ENCODE measurements at regions not wholly inside any gene's neighbourhood (a gene's known extent, or its start where the extent isn't known, plus 50 kb on each side); places are given as distances from the start of the nearest gene placed in this dataset.

DNA sequence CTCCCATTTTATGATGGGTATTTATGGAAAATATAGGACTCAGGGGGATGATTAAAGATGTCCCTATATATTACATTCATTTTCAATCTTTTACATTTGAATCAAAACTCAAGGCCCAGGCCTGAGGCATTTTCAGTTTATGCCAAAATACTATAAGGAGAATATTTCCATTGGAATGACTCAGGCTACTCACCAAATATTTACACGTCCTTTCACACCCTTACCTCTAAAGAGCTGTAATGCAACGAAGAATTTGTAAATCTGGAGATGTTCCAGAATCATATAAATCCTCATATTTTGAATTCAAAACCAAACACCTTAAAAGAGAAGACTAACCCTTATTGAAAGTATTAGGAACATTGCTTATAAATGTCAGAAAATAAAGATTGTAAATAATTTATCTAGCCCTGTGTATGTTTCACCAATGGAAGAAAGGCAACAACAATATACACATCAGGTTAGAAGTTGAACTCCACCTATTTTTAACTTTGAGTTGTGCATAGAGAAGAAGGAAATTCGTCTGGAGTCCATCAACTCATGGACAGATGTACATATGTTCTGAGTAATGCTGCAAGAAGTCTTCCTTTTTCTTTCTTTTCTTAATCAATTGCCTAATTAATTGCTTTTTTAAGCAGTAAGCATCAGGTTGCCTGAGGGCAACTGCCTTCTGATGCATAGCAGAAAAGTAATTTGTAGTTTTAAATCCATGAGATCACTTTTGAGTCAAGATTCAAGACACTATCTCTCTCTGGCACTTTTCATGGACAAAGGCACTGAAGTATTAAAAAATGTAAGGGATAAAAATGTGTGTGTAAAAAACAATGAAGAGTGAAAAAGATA lies 579.3 kb upstream of the RGMB start:
- TF ChIP-seq, protein P1, sequence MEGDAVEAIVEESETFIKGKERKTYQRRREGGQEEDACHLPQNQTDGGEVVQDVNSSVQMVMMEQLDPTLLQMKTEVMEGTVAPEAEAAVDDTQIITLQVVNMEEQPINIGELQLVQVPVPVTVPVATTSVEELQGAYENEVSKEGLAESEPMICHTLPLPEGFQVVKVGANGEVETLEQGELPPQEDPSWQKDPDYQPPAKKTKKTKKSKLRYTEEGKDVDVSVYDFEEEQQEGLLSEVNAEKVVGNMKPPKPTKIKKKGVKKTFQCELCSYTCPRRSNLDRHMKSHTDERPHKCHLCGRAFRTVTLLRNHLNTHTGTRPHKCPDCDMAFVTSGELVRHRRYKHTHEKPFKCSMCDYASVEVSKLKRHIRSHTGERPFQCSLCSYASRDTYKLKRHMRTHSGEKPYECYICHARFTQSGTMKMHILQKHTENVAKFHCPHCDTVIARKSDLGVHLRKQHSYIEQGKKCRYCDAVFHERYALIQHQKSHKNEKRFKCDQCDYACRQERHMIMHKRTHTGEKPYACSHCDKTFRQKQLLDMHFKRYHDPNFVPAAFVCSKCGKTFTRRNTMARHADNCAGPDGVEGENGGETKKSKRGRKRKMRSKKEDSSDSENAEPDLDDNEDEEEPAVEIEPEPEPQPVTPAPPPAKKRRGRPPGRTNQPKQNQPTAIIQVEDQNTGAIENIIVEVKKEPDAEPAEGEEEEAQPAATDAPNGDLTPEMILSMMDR (IDR thresholded peaks at IDR 0.05), result no peak

DNA sequence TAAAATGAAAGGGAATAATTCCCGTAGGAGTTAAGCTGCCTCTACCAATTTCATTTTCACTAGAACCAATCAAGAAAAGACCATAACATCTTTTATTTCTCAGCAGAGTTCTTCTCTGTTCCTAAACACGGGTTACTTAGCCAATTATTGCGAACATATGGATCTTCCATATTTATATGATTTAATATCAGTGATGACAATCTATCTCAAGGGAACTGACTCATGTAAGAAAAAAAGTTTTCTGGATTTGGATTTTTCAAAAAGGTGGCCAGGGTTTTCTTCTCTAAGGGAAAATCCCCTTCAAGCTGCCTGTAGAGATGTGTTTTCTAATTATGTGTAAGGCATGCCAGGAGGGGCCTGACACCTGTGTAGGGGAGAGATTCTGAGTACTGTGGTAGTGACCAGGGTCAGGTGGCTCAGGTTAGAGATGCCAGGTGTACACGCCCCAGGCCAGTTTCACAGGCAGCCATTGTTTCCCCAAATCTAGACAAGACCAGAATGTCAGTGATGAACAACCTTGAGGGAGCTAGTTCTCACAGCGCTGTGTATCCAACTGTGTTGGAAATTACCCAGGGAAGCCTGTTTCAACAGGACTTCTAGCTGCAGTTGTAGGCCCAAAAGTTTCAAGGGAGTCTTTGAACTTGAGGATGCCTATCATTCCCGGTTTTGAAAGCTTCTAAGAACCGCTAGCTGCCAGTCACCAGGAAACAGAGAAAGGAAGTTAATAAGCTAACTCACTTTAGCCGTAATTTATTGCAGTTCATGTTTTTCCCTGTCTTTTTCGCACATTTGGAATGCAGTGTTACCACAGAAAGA lies 572.5 kb upstream of the RGMB start:
- TF ChIP-seq, protein P1 (IDR thresholded peaks at IDR 0.05), result no peak

GRCh38 chr5:98204798-98205197 lies 568.7 kb upstream of the RGMB start:
- TF ChIP-seq, protein P1 (IDR thresholded peaks at IDR 0.05), result no peak

GRCh38 chr5:98205691-98206461 lies 567.6 kb upstream of the RGMB start:
- TF ChIP-seq, protein P1 (IDR thresholded peaks at IDR 0.05), result no peak

DNA sequence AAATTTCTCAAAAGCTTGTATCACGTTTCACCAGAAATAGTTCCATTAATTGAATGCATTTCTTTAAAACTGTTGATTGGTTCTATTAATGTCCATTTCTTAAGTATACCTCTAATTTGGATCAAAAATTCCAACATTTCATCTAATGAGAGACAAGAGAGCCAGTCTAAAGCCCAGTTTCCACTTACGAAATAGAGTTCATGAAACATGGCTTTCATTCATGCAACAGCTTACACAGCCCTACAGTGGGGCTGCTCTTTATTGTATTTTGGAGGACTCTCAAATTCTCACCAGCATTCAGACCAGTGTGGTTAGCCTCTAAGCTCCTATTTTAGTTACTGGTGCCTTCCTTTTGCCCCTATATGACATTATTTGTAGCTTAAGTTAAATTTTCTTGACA lies 566.9 kb upstream of the RGMB start:
- TF ChIP-seq, protein P1 (IDR thresholded peaks at IDR 0.05), result no peak

DNA sequence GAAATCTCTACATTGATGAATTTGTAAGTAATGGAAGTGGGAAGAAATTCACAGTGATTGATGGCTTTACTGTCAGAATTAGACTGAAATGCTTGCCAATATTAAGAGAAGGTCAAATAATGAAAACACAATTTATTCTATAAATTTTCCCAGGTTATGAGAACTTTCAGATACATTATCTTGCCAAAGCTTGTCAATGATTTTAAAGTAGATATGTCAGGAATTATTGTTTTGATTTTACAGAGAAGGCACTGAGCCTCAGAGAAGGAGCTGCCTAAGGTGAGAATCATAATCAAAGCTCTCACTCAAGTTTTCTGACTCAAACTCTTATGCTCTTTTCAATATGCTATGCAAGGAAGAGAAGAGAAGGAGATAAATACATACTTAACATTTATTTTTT lies 564.0 kb upstream of the RGMB start:
- TF ChIP-seq, protein P1 (IDR thresholded peaks at IDR 0.05), result no peak
